ENCODE measurements at regions not wholly inside any gene's neighbourhood (a gene's known extent, or its start where the extent isn't known, plus 50 kb on each side); places are given as distances from the start of the nearest gene placed in this dataset.

DNA sequence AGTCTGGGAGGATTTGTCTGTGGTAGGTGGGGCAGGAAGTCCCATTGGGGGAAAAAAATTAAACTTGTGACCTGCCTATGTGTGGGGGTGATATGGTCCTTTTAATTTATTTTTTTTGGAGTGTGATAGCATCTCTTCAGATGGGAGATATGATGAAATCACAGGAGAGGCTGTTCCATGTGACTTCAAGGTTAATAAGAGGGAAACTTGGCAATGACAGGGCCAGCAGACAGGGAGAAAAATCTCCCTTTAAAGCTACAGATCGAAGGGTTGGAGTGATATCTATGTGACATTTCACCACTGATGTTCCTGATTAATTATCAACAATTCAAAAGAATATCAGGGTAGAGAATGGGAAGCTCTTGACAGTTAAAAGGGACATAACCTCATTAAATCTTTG lies 886.9 kb downstream of the TUSC7 start:
- H3K9me3 ChIP-seq: no peaks in the 10 kb centered on the region
- TF ChIP-seq POLR2A (IDR thresholded peaks at IDR 0.05): no peak
- TF ChIP-seq, protein P1, sequence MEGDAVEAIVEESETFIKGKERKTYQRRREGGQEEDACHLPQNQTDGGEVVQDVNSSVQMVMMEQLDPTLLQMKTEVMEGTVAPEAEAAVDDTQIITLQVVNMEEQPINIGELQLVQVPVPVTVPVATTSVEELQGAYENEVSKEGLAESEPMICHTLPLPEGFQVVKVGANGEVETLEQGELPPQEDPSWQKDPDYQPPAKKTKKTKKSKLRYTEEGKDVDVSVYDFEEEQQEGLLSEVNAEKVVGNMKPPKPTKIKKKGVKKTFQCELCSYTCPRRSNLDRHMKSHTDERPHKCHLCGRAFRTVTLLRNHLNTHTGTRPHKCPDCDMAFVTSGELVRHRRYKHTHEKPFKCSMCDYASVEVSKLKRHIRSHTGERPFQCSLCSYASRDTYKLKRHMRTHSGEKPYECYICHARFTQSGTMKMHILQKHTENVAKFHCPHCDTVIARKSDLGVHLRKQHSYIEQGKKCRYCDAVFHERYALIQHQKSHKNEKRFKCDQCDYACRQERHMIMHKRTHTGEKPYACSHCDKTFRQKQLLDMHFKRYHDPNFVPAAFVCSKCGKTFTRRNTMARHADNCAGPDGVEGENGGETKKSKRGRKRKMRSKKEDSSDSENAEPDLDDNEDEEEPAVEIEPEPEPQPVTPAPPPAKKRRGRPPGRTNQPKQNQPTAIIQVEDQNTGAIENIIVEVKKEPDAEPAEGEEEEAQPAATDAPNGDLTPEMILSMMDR (IDR thresholded peaks at IDR 0.05): no peak
- no peak for DNase-seq
- H3K27ac ChIP-seq: no peak overlapping the region
- H3K4me3 ChIP-seq: no peak overlapping the region
- H3K36me3 ChIP-seq: no peaks in the 10 kb centered on the region
- no peaks in the 10 kb centered on the region for H3K27me3 ChIP-seq
- no peaks in the 10 kb centered on the region for H3K4me1 ChIP-seq

GRCh38 chr3:117597865-117598264 lies 888.3 kb downstream of the TUSC7 start:
- H3K27me3 ChIP-seq: no peaks in the 10 kb centered on the region
- H3K36me3 ChIP-seq: no peaks in the 10 kb centered on the region
- DNase-seq: no peak
- TF ChIP-seq, protein P1 (IDR thresholded peaks at IDR 0.05): no peak
- H3K9me3 ChIP-seq: no peaks in the 10 kb centered on the region
- no peaks in the 10 kb centered on the region for H3K4me1 ChIP-seq
- H3K4me3 ChIP-seq: no peak overlapping the region
- H3K27ac ChIP-seq: no peak overlapping the region

DNA sequence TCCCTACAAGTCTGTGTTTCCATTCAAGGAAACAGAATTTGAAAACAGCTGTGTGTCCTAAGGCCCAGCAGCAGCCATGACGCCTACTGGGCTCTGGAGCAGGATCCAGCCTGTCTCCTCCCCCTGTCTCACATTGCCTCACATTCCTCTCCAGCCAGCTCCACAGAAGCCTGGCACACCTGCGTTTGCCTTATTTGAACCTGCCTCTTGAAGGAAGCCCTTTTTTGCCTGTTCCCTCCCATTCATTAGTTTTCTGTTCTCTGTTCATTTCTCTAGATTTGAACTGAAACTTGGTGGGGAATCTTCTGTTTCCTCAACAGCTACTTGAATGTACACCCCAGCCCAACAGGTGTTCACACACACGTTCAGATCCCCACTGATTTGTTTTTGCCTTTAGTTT lies 890.5 kb downstream of the TUSC7 start:
- TF ChIP-seq, protein P1 (IDR thresholded peaks at IDR 0.05): no peak
- no peak for TF ChIP-seq POLR2A (IDR thresholded peaks at IDR 0.05)
- Histone ChIP-seq H3K4me3 (no peak overlapping the region), H3K27ac (no peak overlapping the region), H3K27me3 (no peaks in the 10 kb centered on the region), H3K9me3 (no peaks in the 10 kb centered on the region), H3K4me1 (no peaks in the 10 kb centered on the region), H3K36me3 (no peaks in the 10 kb centered on the region)
- DNase-seq: no peak

DNA sequence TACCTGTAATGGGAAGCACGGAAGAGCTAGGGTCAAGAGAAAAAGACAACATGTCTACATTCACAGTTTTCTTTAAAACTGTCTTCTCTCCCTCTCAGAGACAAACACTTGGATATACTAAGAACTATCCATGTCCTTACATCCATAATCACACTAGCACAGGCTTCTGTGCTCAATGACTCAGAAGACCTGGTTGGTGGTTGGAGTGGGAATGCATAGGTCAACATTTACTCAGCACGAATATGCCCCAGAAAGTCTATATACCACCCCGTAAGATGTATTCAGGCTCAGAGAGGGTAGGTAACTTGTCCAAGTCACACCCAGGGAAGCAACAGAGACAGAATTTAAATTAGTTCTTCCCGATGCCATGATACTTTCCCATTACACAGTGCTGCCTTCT lies 891.1 kb downstream of the TUSC7 start:
- H3K27me3 ChIP-seq: no peaks in the 10 kb centered on the region
- H3K9me3 ChIP-seq: no peaks in the 10 kb centered on the region
- H3K27ac ChIP-seq: no peak overlapping the region
- H3K4me3 ChIP-seq: no peak overlapping the region
- no peaks in the 10 kb centered on the region for H3K36me3 ChIP-seq
- H3K4me1 ChIP-seq: no peaks in the 10 kb centered on the region
- no peak for DNase-seq
- TF ChIP-seq, protein P1 (IDR thresholded peaks at IDR 0.05): no peak
- TF ChIP-seq POLR2A (IDR thresholded peaks at IDR 0.05): no peak

DNA sequence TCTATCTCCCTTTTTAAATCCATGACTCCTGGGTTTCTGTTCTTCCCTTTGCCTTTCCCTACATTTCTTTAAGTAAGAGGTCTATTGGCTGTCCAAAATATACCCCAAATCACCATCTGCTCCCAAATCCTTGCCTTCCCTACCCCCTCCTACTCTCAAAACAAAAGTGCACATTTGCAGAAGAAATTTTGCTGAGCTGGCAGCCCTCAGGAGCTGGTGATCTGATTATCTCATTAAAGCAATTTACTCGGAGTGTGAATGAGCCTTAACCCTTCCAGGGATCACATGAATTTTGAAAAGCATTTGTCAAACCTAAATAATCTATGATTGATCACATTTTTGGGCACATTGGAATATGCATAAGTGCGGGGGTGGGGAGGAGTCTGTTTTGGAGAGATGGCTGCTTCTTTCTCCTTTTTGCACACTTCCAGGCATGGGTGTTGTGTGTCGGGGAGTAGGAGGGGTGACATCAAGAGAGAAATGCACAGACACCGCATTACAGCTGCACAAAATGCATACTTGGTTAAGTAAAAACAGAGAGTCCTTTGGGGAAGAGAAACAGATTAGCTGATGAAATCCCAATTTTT lies 892.6 kb downstream of the TUSC7 start:
- DNase-seq: no peak
- Histone ChIP-seq H3K36me3 (no peaks in the 10 kb centered on the region), H3K27ac (no peak overlapping the region), H3K4me3 (no peak overlapping the region), H3K27me3 (no peaks in the 10 kb centered on the region), H3K9me3 (no peaks in the 10 kb centered on the region), H3K4me1 (no peaks in the 10 kb centered on the region)
- TF ChIP-seq POLR2A (IDR thresholded peaks at IDR 0.05): no peak
- TF ChIP-seq, protein P1 (IDR thresholded peaks at IDR 0.05): no peak

DNA sequence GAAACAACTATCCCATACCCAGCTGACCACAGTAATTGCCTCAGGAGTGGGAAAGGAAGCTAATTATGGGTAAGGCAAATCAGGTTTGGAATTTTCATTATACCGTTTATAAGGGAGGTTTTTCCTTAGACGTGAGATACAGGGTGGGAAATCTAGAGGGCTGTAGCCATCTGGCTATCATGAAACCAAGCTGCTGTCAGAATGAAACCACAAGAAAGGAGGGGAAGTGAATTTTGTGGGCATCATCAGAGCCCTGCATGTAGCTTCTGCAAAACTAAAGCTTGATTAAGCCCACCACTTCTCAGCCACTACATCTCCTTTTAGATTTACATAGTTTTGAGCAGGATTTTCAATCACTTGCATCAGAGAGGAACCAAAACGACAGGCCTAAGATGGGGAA lies 893.5 kb downstream of the TUSC7 start:
- Histone ChIP-seq H3K36me3 (no peaks in the 10 kb centered on the region), H3K9me3 (no peaks in the 10 kb centered on the region), H3K27me3 (no peaks in the 10 kb centered on the region), H3K4me1 (no peaks in the 10 kb centered on the region), H3K27ac (no peak overlapping the region), H3K4me3 (no peak overlapping the region)
- TF ChIP-seq POLR2A (IDR thresholded peaks at IDR 0.05): no peak
- TF ChIP-seq, protein P1 (IDR thresholded peaks at IDR 0.05): no peak
- DNase-seq: no peak

Data from Peyer's patch (tissue), 4 donors.